Muscle layer of colon (tissue), 2 donors: ENCODE measurements at regions not wholly inside any gene's neighbourhood (a gene's known extent, or its start where the extent isn't known, plus 50 kb on each side); places are given as distances from the start of the nearest gene placed in this dataset.
"Not testable (repeated sequence)": the region's sequence is repeated elsewhere in the genome, so short reads cannot be mapped to it uniquely, and the experiment has no call there.

ENCODE experiments used
- H3K27ac ChIP-seq: one replicate; pipeline ENCODE4 v1.7.0; 2013; ENCODE audit warnings: low read depth, mild to moderate bottlenecking, low read length, moderate library complexity
- H3K27me3 ChIP-seq, 2 donors: one replicate each; pipeline ENCODE4 v1.7.0; 2013; ENCODE audit warnings: low read length in 2 of 2, mild to moderate bottlenecking in 2 of 2; ENCODE audit not compliant: insufficient read depth in 2 of 2, control insufficient read depth in 1 of 2
- H3K36me3 ChIP-seq: one replicate; pipeline ENCODE4 v1.7.0; 2013; ENCODE audit warnings: mild to moderate bottlenecking, low read length; ENCODE audit not compliant: insufficient read depth
- H3K4me1 ChIP-seq: one replicate; pipeline ENCODE4 v1.7.0; 2013; ENCODE audit warnings: mild to moderate bottlenecking, low read length; ENCODE audit not compliant: insufficient read depth
- H3K4me3 ChIP-seq, 2 donors: one replicate each; pipeline ENCODE4 v1.7.0; 2013; ENCODE audit warnings: low read length in 2 of 2, low read depth in 1 of 2, mild to moderate bottlenecking in 1 of 2, moderate library complexity in 1 of 2
- H3K9ac ChIP-seq: one replicate; pipeline ENCODE4 v1.7.0; 2013; ENCODE audit warnings: low read length
- H3K9me3 ChIP-seq: one replicate; pipeline ENCODE4 v1.7.0; 2013; ENCODE audit warnings: mild to moderate bottlenecking, low read length
- donor health status: abdominal sarcoma.
- donor health status: Adenocarcinoma of cecum.

DNA sequence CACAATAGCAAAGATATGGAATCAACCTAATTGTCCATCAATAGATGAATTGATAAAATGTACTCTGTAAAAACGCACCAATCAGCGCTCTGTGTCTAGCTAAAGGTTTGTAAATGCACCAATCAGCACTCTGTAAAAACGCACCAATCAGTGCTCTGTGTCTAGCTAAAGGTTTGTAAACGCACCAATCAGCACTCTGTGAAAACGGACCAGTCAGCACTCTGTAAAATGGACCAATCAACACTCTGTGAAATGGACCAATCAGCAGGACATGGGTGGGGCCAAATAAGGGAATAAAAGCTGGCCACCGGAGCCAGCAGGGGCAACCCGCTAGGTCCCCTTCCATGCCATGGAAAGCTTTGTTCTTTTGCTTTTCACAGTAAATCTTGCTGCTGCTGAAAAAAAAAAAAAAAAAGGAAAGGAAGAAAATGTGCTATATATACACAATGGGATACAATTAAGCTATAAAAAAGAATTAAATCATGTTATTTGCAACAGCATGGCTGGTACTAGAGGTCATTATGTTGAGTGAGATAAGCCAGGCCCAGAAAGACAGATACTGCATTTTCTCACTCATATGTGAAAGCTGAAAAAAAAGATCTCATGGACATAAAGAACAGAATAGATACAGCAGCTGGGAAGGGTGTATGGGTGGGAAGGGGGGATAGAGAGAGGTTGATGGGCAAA is 189.1 kb upstream of the JADE1 start:
- not testable (repeated sequence) for H3K9ac ChIP-seq, H3K27me3 ChIP-seq, H3K4me3 ChIP-seq, H3K36me3 ChIP-seq, H3K9me3 ChIP-seq, H3K4me1 ChIP-seq, H3K27ac ChIP-seq

DNA sequence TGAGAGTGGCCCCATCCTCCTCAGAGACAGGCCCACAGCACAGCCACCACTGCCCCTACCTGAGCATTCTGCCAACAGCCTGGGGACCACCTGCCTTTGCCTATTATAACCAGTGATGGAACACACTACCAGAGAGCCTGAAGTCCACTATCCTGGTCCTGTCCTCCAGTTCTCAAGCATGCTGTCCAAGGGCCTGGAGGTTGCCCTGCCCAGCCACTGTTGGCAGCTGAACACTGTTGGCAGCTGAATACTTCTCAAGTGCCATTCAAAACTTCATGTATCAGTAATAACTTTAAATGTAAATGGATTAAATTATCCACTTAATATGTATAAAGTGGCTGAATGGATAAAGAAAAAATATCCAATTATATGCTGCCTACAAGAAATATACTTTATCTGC is 194.3 kb upstream of the JADE1 start:
- no peaks in the 10 kb centered on the region for H3K36me3 ChIP-seq
- H3K4me1 ChIP-seq = no peaks in the 10 kb centered on the region
- H3K27me3 ChIP-seq = no peaks in the 10 kb centered on the region
- no peak overlapping the region for H3K9ac ChIP-seq
- H3K9me3 ChIP-seq = no peaks in the 10 kb centered on the region
- no peak overlapping the region for H3K4me3 ChIP-seq
- H3K27ac ChIP-seq = no peak overlapping the region

GRCh38 chr4:128608006-128608405 is 201.5 kb upstream of the JADE1 start:
- H3K27ac ChIP-seq = no peak overlapping the region
- no peaks in the 10 kb centered on the region for H3K9me3 ChIP-seq
- H3K9ac ChIP-seq = no peak overlapping the region
- H3K4me1 ChIP-seq = no peaks in the 10 kb centered on the region
- no peak overlapping the region for H3K4me3 ChIP-seq
- no peaks in the 10 kb centered on the region for H3K36me3 ChIP-seq
- H3K27me3 ChIP-seq = no peaks in the 10 kb centered on the region

DNA sequence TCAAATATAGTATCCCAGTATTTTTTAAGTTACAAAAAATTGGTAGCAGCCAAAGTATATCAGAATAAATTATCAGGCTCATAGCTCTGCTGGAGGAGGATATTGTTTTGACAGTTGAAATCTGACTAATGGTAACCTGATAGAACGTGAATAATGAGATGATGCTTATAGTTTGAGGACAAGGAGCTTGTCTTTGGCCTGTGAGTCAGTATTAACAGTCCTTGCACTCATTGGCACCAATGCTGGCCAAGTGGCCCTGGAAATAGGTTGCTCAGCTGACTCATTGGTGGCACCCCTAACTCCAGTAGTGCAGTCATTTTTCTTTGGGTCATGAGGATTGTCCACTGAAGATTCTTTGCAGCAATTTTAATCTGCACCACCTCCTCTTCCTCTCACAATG is 203.3 kb upstream of the JADE1 start:
- no peak overlapping the region for H3K9ac ChIP-seq
- no peak overlapping the region for H3K4me3 ChIP-seq
- no peaks in the 10 kb centered on the region for H3K9me3 ChIP-seq
- no peaks in the 10 kb centered on the region for H3K36me3 ChIP-seq
- no peak overlapping the region for H3K27ac ChIP-seq
- H3K27me3 ChIP-seq = no peaks in the 10 kb centered on the region
- peaks cover 6% of the 10 kb centered on the region for H3K4me1 ChIP-seq

GRCh38 chr4:128604840-128605239 is 204.7 kb upstream of the JADE1 start:
- H3K4me1 ChIP-seq = peaks cover 13% of the 10 kb centered on the region
- no peak overlapping the region for H3K4me3 ChIP-seq

DNA sequence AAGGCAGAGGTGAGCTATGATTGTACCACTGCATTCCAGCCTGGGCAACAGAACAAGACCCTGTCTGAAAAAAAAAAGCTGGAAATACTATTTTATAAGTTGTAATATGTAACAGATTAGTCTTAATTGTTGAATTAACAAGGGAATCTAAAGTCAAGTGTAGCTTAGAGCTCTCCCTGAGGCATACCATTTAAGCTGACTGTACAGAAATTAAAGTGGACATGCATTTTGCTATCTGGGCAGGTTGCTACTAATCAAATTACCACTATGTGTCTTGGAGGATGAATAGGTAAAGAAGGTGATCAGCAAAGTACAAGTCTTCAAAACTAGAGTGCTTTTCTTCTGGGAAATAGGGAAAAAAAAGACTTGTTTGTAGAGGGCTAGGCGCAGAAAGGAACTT is 205.3 kb upstream of the JADE1 start:
- Histone ChIP-seq H3K27ac (no peak overlapping the region), H3K9ac (no peak overlapping the region), H3K4me3 (no peak overlapping the region), H3K4me1 (peaks cover 13% of the 10 kb centered on the region), H3K9me3 (no peaks in the 10 kb centered on the region), H3K36me3 (no peaks in the 10 kb centered on the region), H3K27me3 (no peaks in the 10 kb centered on the region)

More at GRCh38 chr4:128604840-128605239, 204.7 kb upstream of the JADE1 start:
- no peak overlapping the region for H3K27ac ChIP-seq
- H3K9me3 ChIP-seq = no peaks in the 10 kb centered on the region
- H3K27me3 ChIP-seq = no peaks in the 10 kb centered on the region
- H3K9ac ChIP-seq = no peak overlapping the region
- no peaks in the 10 kb centered on the region for H3K36me3 ChIP-seq

GRCh38 chr4:128603081-128603480 is 206.4 kb upstream of the JADE1 start:
- no peak overlapping the region for H3K4me3 ChIP-seq
- H3K27ac ChIP-seq = no peak overlapping the region
- peaks cover 13% of the 10 kb centered on the region for H3K4me1 ChIP-seq
- H3K27me3 ChIP-seq = no peaks in the 10 kb centered on the region
- no peaks in the 10 kb centered on the region for H3K36me3 ChIP-seq
- no peak overlapping the region for H3K9ac ChIP-seq
- H3K9me3 ChIP-seq = no peaks in the 10 kb centered on the region

- no peak overlapping the region for H3K9ac ChIP-seq
Observed at GRCh38 chr4:128601991-128602695, 207.4 kb upstream of the JADE1 start.

GRCh38 chr4:128600996-128601871 is 208.3 kb upstream of the JADE1 start:
- H3K36me3 ChIP-seq = no peaks in the 10 kb centered on the region
- no peak overlapping the region for H3K4me3 ChIP-seq
- H3K4me1 ChIP-seq = peaks cover 17% of the 10 kb centered on the region
- no peak overlapping the region for H3K9ac ChIP-seq
- no peak overlapping the region for H3K27ac ChIP-seq
- H3K27me3 ChIP-seq = no peaks in the 10 kb centered on the region
- no peaks in the 10 kb centered on the region for H3K9me3 ChIP-seq

More at GRCh38 chr4:128601991-128602695, 207.4 kb upstream of the JADE1 start:
- Histone ChIP-seq H3K4me3 (no peak overlapping the region), H3K4me1 (peaks cover 16% of the 10 kb centered on the region), H3K9me3 (no peaks in the 10 kb centered on the region), H3K36me3 (no peaks in the 10 kb centered on the region), H3K27me3 (no peaks in the 10 kb centered on the region), H3K27ac (no peak overlapping the region)

- Histone ChIP-seq H3K27ac (no peak overlapping the region), H3K9ac (no peak overlapping the region), H3K27me3 (no peaks in the 10 kb centered on the region), H3K36me3 (no peaks in the 10 kb centered on the region), H3K9me3 (no peaks in the 10 kb centered on the region), H3K4me3 (no peak overlapping the region), H3K4me1 (peaks cover 17% of the 10 kb centered on the region)
Observed at GRCh38 chr4:128600410-128600809, 209.1 kb upstream of the JADE1 start.

DNA sequence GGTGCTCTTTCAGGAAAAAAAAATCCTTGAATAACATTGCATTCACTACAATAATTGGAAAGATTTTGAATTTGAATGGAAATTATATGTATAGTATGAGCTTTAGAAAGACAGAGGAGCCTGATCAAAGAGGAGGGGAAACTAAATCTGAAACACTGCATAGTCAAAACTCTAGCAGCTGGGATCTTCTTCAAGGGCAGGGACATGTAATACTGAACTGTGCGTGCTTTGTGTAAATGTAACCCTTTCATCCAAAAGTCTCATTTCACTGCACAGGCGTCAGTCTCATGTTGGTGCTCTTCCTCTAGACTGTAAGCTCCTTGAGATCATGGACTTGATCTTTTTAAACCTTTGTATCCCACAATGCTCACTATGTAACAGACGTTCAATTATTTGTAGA is 212.0 kb upstream of the JADE1 start:
- no peak overlapping the region for H3K4me3 ChIP-seq
- peaks cover 17% of the 10 kb centered on the region for H3K4me1 ChIP-seq
- H3K9ac ChIP-seq = no peak overlapping the region
- H3K9me3 ChIP-seq = no peaks in the 10 kb centered on the region
- no peaks in the 10 kb centered on the region for H3K36me3 ChIP-seq
- H3K27ac ChIP-seq = no peak overlapping the region
- no peaks in the 10 kb centered on the region for H3K27me3 ChIP-seq
